HG03571 (cell line): ENCODE measurements at regions not wholly inside any gene's neighbourhood (a gene's known extent, or its start where the extent isn't known, plus 50 kb on each side); places are given as distances from the start of the nearest gene placed in this dataset.

Source experiments
- ATAC-seq: cut with Tn5 transposase; IDR thresholded peaks from one replicate; pipeline ENCODE4 v1.9.1; 2021; ENCODE audit not compliant: unreplicated experiment

- ATAC-seq, result no peak
These were observed 90.7 kb downstream of the ZNF281 start for GRCh38 chr1:200319148-200319547.

GRCh38 chr1:200317236-200317635 lies 92.6 kb downstream of the ZNF281 start:
- no peak for ATAC-seq

- ATAC-seq, result no peak
These were observed 93.6 kb downstream of the ZNF281 start for GRCh38 chr1:200316148-200316803.

- ATAC-seq, result no peak
These were observed 95.6 kb downstream of the ZNF281 start for GRCh38 chr1:200314085-200314750.

DNA sequence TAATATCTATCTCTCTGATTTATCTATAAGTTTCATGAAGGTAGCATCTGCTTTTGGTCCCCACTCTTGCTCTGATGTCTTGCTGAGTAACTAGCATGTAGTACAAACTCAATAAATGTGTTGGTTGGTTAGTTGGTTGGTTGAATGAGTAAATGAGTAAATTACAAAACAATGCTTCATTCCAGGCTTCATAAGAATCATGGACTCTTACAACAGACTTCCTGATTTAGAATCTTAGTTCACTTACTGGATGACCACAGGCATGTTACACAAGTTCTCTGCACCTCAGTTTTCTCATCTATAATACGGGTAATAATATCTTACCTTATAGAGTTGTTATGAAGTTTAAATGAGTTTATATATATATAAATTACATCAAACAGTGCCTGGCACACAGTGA lies 98.6 kb downstream of the ZNF281 start:
- no peak for ATAC-seq

DNA sequence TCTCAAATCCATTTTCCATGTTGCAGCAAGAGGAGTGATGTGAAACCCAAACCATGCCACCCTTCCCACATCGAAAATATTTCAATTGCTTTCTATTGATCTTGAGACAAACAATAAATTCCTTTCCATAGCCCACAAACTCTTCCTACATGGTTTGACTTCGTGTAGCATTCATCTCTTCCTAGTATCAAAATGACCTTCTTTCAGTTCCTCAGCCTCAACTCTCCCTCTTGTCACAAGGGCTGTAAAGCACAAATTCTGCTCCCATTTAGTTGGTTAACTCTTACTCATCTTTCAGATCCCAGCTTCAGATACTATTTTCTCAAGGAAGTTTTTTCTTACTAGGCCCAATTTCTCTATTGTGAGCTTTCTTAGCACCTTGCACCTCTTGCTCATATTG lies 99.0 kb downstream of the ZNF281 start:
- ATAC-seq, result no peak

DNA sequence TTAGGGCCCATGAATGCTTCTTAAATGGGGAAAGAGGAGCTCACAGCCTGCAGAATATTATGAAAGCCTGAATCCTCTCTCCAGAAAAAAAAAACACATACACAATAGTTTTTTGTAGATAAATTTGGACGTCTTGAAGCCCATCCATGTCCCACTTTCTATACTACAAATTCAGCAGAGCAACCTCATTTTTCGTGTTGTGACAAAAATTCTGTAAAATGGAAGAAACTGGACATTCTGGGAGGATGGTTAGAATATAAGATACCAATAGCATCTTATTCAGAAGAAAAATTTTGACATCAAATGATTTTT lies 102.1 kb downstream of the ZNF281 start:
- ATAC-seq, result no peak

GRCh38 chr1:200306944-200307754 lies 102.7 kb downstream of the ZNF281 start:
- peak; percentile 56 for ATAC-seq

DNA sequence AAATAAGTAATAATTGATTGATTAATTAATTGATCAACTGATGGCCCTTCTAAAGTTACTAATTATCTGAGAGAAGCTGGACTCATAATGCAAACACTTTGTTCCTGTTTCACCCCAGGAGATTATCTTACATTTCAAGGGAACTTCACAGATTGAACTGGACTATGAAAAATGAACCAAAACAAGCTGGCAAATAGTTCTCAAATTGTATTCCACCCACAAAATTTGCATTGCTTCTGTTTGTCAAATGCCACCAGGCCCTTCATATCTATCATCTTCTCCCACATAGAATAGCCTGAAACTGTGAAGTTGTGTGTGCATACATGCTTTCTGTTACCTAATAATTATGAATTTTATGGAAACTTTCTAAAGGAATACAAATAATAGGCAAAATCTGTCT lies 104.0 kb downstream of the ZNF281 start:
- peak; percentile 26 for ATAC-seq

DNA sequence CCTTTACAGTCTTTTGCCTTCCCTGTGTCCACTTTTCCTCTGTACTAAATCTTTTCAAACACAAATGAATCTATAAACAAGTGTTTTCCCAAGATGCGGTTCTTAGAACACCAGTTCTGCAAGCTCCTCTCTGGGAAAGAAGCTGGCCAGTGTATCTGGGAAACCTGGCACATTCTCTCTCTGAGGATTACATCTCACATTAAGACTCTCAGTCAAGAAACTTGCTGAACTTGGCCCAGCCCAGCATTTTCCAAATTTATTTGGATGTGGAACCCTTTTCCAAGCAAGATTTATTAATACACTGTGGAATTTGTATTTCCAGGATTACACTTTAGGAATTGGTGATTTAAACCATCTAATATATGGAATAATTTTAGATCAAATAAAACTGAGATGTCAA lies 105.7 kb downstream of the ZNF281 start:
- no peak for ATAC-seq

DNA sequence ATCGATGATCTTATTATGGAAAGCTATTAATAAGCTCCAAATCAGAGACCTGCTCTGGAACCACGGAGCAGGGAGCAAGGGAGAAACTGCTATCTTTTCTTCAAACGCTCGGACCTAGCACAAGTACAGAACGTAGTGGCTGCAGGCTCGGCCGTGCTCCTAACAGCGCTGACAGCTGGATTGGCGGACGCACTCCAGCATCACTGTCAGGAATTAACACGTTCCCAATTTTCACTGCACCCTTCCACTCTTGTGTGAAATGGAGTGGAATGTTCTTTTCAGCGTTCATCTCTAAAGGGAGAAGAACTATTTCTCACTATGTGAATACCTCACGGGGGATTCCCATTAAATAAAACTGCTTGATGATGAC lies 106.9 kb downstream of the ZNF281 start:
- no peak for ATAC-seq

DNA sequence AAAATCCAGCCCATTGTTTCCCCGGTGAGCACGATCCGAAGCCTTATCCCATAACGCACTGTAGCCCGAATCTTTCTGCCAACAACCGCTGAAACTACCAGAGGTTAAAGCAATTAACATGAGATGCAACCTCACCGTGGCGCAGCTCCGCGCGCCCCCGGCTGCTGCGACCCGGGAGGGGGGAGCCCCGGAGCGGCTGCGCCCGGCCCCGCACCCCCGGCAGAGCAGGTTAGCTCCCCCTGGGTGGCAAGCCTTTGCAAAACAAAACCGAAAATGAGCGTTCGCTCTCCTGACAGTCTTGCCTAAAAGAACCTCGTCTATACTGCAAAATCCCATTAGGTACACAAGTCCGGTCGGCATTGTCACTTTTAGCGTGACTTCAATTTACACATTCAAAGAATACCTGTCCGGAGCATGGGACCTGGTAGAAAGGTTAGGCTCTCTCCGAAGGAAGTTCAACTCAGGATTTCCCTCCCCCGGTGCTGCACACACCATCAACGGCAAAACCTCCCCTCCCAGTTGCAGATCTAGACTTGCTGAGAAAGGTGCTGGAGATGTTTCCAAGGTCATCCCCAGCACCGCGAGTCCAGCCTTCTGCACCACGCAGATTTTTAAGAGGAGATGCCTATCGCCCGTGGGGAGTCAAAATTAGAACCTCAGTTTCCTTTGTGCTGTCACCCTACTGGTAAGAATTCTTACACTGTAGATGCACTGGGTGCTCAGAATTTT lies 107.5 kb downstream of the ZNF281 start:
- ATAC-seq, result peak; percentile 58

DNA sequence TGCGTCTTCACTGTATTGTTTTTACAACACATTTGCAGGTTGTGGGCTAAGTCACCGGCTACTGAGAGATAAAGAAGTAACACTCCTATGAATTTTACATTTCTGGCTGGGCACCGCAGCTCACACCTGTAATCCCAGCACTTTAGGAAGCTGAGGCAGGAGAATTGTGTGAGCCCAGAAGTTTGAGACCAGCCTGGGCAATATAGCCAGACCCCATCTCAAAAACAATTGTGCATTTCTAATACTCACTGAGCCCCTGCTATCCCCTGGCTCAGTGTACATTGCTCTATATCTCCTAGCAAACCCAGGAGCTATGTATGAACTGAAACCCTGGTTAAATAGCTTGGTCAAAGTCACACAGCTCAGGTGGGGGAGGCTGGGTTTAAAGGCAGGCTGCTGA lies 108.7 kb downstream of the ZNF281 start:
- ATAC-seq, result no peak

DNA sequence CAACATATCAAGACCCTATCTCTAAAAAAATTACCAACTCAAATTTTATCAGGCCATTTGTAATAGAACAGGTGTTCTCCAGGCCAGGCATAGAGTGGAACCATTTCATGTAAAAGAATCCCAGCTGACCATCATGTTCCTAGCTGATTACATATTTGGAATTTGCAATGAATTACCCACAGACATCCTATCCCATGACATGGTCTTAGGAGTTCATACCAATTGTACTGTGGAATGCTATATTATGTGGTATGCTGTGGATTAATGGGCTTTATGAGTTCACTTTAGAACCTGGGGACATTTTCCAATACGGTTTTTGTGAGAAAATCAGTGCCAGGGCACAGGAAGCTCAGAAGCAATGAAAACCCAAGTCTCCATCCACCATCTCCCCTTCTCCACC lies 110.3 kb downstream of the ZNF281 start:
- ATAC-seq, result no peak

DNA sequence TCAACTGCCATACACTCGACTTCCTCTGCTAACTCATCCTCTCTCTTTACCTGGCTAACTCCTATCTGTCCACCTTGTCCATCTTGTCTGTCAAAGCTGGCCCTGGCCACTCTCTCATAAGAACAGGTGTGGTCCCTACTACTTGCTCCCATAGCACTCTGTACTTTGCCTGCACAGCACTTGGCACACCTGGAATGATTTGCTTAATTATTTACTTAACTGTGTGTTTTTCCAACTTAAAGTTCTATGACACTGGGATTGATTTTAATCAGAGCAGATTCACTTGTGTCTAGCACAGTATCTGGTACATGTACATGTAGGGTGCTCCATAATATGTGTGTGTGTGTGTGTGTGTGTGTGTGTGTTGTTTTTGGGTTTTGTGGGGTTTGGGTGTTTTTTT lies 111.6 kb downstream of the ZNF281 start:
- no peak for ATAC-seq

DNA sequence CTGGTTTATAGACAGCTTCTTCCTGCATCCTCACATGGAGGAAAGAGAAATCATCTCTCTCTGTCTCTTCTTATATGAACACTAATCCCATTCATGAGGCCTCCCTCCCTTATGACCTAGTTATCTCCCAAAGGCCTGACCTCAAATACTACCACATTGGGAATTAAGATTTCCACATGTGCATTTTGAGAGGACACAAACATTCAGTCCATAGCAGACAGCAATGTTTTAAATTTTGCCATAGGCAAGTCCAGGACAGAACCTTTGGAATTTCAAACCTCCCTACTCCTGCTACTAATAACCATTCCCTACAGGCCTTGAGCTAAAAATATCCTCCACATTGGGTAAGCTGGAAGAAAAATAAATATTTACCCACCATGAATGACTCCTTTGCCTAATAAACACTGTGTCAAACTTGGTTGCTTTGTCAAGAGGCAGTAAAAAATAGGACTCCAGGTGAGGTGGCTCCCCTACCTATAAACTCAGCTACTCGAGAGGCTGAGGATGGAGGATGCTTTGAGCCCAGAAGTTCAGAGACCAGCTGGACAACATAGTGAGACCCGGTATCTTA lies 113.7 kb downstream of the ZNF281 start:
- ATAC-seq, result no peak

- ATAC-seq, result no peak
These were observed 115.6 kb downstream of the ZNF281 start for GRCh38 chr1:200294241-200294640.

- ATAC-seq, result no peak
These were observed 117.1 kb downstream of the ZNF281 start for GRCh38 chr1:200292699-200293098.

- no peak for ATAC-seq
These were observed 118.7 kb downstream of the ZNF281 start for GRCh38 chr1:200291106-200291505.

- ATAC-seq, result no peak
These were observed 119.7 kb downstream of the ZNF281 start for GRCh38 chr1:200290010-200290685.

- no peak for ATAC-seq
These were observed 121.6 kb downstream of the ZNF281 start for GRCh38 chr1:200288226-200288625.
